OCI-LY3 (cell line): ENCODE measurements at regions not wholly inside any gene's neighbourhood (a gene's known extent, or its start where the extent isn't known, plus 50 kb on each side); places are given as distances from the start of the nearest gene placed in this dataset.

Source experiments
- H2AFZ ChIP-seq: fragments of 200-600, 300-600 bp; shearing (Covaris generic); 2 replicates; pipeline ENCODE4 v1.6.0; 2014; ENCODE audit warnings: antibody characterized with exemption, low read depth, low read length
- H3K27ac ChIP-seq: fragments of 200-600, 300-600 bp; sonication (generic); 2 replicates; pipeline ENCODE4 v1.5.1; 2014; ENCODE audit warnings: mild to moderate bottlenecking, low read length, moderate library complexity, mixed read lengths
- H3K27me3 ChIP-seq: fragments of 200-600, 300-600 bp; sonication (generic); 2 replicates; pipeline ENCODE4 v1.6.1; 2014; ENCODE audit warnings: low read depth, low read length, mixed read lengths
- H3K36me3 ChIP-seq: fragments of 200-600, 300-600 bp; sonication (generic); replicated peaks from 2 replicates; pipeline ENCODE3; 2014; ENCODE audit warnings: low read depth, low read length, mixed read lengths
- H3K4me1 ChIP-seq: fragments of 300-600, 200-600 bp; sonication (generic); 2 replicates; pipeline ENCODE4 v1.6.1; 2014; ENCODE audit warnings: low read length, mixed read lengths
- H3K4me2 ChIP-seq: fragments of 200-600, 300-600 bp; sonication (generic); 2 replicates; pipeline ENCODE4 v1.6.1; 2014; ENCODE audit warnings: low read length, mixed read lengths
- H3K4me3 ChIP-seq: fragments of 300-600, 200-600 bp; sonication (generic); 2 replicates; pipeline ENCODE4 v1.5.1; 2014; ENCODE audit warnings: antibody characterized with exemption, mild to moderate bottlenecking, low read length, moderate library complexity
- H3K79me2 ChIP-seq: fragments of 300-600, 200-600 bp; shearing (Covaris generic); 2 replicates; pipeline ENCODE4 v1.6.1; 2014; ENCODE audit warnings: mild to moderate bottlenecking, low read length, mixed read lengths
- H3K9ac ChIP-seq: fragments of 300-600, 200-600 bp; shearing (Covaris generic); 2 replicates; pipeline ENCODE4 v1.6.0; 2014; ENCODE audit warnings: mild to moderate bottlenecking, low read length, moderate library complexity
- H3K9me3 ChIP-seq: fragments of 200-600, 300-600 bp; shearing (Covaris generic); 2 replicates; pipeline ENCODE4 v1.6.1; 2014; ENCODE audit warnings: low read length, mixed read lengths; ENCODE audit not compliant: insufficient read depth
- H4K20me1 ChIP-seq: fragments of 200-600, 300-600 bp; sonication (generic); 2 replicates; pipeline ENCODE4 v1.6.1; 2016; ENCODE audit warnings: low read length, mixed read lengths; ENCODE audit not compliant: insufficient read depth
- EZH2phosphoT487 ChIP-seq: fragments of 200-600 bp; shearing (Covaris generic); IDR thresholded peaks from 2 replicates; pipeline ENCODE4 v1.6.1; 2018; ENCODE audit warnings: antibody characterized with exemption, mixed run types, low read depth
- TF ChIP-seq, protein P1 (sequence below): fragments of 200-600, 300-600 bp; sonication (generic); IDR thresholded peaks from 2 replicates; pipeline ENCODE4 v1.5.1; 2014; ENCODE audit warnings: antibody characterized with exemption, low read length, low read depth

DNA sequence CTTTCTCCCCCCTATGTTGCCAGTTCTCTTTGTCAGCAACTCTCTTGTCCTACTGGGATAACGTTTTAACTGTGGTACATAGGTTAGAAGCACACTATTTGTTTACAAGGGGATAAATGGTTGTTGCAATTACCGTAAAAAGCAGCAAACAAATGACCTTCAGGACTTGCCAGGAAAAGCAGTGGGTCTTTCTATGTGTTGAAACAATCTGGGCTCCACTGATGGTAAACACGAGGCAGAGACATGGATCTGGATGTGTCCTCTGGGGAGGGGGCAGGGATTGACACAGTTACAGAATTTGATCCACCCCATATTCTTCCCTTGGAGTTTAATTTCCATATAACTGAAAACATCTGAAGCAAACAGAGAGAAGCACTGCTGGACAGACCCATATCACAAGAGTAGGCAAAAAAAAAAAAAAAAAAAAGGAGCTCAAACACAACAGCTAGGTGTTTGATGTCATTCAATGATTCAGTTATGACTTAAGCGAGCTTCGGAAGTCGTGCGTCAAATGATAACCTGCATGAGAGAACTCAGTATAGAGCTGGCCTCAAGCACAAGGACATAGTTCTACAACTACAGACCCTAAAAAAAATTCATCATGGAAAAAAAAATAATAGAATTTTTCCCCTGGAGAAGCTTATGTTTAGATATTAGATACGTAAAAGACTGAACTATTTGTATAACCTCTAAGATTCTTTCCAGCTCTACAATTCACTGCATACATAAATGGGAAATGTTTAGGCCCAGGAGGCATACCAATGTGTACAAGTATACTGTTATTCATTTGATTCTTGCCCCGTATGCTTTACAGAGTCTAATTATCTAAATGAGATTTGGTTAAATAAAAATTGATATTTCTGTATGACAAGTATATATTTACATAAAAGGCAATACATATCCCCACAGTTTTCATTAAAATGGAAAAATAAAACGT is 127.7 kb downstream of the ALDH8A1 start:
- no peaks in the 10 kb centered on the region for H4K20me1 ChIP-seq
- H3K27ac ChIP-seq: no peak overlapping the region
- H3K4me2 ChIP-seq: peak overlapping the region; percentile 54; the same call in 1 of the 2 replicates
- H2AFZ ChIP-seq: no peak overlapping the region
- no peaks in the 10 kb centered on the region for H3K36me3 ChIP-seq
- TF ChIP-seq EZH2phosphoT487: no peak
- TF ChIP-seq, protein P1, sequence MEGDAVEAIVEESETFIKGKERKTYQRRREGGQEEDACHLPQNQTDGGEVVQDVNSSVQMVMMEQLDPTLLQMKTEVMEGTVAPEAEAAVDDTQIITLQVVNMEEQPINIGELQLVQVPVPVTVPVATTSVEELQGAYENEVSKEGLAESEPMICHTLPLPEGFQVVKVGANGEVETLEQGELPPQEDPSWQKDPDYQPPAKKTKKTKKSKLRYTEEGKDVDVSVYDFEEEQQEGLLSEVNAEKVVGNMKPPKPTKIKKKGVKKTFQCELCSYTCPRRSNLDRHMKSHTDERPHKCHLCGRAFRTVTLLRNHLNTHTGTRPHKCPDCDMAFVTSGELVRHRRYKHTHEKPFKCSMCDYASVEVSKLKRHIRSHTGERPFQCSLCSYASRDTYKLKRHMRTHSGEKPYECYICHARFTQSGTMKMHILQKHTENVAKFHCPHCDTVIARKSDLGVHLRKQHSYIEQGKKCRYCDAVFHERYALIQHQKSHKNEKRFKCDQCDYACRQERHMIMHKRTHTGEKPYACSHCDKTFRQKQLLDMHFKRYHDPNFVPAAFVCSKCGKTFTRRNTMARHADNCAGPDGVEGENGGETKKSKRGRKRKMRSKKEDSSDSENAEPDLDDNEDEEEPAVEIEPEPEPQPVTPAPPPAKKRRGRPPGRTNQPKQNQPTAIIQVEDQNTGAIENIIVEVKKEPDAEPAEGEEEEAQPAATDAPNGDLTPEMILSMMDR: no peak
- H3K4me3 ChIP-seq: no peak overlapping the region
- H3K9me3 ChIP-seq: no peaks in the 10 kb centered on the region
- H3K27me3 ChIP-seq: no peaks in the 10 kb centered on the region
- H3K9ac ChIP-seq: no peak overlapping the region
- peaks cover 2% of the 10 kb centered on the region for H3K4me1 ChIP-seq
- no peaks in the 10 kb centered on the region for H3K79me2 ChIP-seq

DNA sequence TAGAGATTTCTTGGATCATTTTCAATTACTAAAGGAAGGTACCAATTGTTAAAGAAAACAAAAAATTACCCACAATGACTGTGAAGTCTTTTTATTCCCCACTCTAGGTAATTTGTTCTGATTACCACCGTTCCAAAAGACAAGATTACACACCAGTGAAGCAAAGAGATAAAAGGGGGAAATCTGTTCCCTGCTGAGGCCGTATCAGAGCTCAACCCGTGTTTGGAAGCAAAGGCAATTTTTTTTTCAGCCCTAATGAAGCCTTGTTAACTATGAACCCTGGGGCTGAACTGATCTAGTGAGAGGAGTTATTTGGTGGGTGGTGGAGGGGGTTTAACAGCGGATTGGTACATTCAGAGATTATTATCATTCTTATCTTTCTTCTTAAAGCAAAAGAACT is 128.5 kb downstream of the ALDH8A1 start:
- H3K4me1 ChIP-seq: no peaks in the 10 kb centered on the region
- H3K9ac ChIP-seq: no peak overlapping the region
- no peaks in the 10 kb centered on the region for H3K27me3 ChIP-seq
- H2AFZ ChIP-seq: no peak overlapping the region
- no peaks in the 10 kb centered on the region for H3K36me3 ChIP-seq
- H3K9me3 ChIP-seq: no peaks in the 10 kb centered on the region
- no peak overlapping the region for H3K4me3 ChIP-seq
- no peak for TF ChIP-seq EZH2phosphoT487
- TF ChIP-seq, protein P1: no peak
- H3K79me2 ChIP-seq: no peaks in the 10 kb centered on the region
- H3K4me2 ChIP-seq: no peak overlapping the region
- H3K27ac ChIP-seq: no peak overlapping the region
- H4K20me1 ChIP-seq: no peaks in the 10 kb centered on the region

DNA sequence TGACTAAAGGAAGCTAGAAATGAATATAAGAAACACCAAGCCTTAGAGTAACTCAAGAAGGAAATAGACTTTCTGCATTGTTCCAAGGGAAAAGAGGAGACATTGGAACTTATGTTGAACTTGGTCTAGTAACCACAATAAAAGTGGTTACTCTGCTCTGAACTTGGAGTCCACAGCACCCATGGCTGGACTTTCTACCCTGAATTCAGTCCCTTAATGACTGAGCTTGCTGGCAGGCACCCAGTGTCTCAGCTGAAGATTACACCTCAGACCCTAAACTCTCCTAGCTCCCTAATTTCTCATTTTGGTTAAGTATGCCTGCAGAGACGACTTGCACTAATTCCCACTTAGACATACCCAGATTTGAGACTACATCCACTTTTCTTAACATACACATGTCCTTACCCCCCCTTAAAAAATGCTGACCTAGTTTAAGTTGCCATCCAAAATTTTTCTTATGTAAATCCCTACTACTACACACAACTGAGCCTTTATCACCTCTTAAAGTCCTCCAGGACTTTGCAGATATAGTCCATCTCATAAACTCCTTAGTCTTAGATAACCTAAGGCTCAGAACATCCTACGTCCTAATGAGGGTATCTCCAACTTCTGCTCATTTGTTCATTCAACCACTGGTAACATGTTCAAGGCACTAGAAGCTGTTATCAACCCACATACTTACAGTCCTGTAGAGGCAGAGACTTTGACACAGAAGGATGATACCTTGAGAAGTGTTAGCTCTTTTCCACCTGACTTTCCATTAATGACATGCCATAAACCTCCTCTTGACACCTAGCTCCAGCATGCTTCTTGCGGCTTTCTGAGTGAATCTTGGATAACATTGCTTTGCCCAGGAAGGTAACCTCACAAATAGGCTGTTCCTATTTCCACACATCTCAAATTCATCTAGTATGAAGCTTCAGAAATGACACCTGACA is 129.8 kb downstream of the ALDH8A1 start:
- Histone ChIP-seq H3K9ac (no peak overlapping the region), H3K27ac (no peak overlapping the region), H3K4me2 (no peak overlapping the region)

More for the DNA sequence above, 129.8 kb downstream of the ALDH8A1 start:
- Histone ChIP-seq H2AFZ (no peak overlapping the region), H4K20me1 (no peaks in the 10 kb centered on the region), H3K4me1 (no peaks in the 10 kb centered on the region), H3K27me3 (no peaks in the 10 kb centered on the region), H3K9me3 (no peaks in the 10 kb centered on the region), H3K79me2 (no peaks in the 10 kb centered on the region), H3K4me3 (no peak overlapping the region), H3K36me3 (no peaks in the 10 kb centered on the region)
- TF ChIP-seq, protein P1: no peak
- TF ChIP-seq EZH2phosphoT487: no peak
